ENCODE measurements at regions not wholly inside any gene's neighbourhood (a gene's known extent, or its start where the extent isn't known, plus 50 kb on each side); places are given as distances from the start of the nearest gene placed in this dataset.
"Not testable (repeated sequence)": the region's sequence is repeated elsewhere in the genome, so short reads cannot be mapped to it uniquely, and the experiment has no call there.

DNA sequence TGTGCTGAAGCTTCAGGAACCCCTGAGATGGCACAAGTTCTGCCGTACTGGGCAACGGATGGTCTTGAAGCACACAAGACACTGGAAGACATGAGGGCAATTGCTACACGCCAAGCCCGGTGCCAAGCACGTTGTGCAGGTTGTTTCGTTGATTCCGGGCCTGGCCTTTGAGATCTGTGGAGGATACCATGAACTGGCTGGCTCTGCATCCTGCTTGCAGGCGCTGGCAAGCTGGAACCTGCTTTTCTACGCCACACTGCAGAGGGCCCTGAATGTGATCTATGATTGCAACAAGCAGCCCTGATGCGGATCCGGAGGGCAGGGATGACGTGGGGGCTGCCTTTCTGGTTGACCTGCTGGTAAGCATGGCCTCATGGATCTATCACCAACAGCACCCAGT, 262.5 kb upstream of the ATP10A start:
- no peak for DNase-seq (ENCODE audit: low read depth in 2 of 2)

DNA sequence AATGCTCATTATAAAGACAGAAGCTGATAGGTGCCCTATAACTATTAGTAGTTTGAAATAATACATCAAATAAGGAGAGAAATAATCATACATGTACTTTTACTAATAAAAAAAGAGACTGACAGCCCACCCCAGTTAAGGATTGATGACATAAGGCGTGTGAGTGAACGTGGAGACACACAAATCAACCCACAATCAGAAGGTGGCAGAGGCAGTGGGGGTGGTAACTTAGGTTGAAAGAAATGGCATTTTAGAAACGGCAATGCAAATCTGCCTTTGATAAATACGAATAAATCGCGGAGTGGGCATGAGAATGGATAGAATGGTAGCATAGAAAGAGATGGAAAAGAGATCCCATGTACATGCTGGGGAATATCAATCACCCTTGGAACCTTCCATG, 256.2 kb upstream of the ATP10A start:
- DNase-seq (ENCODE audit: low read depth in 2 of 2): no peak

GRCh38 chr15:26115229-26115943, 252.3 kb upstream of the ATP10A start:
- DNase-seq (ENCODE audit: low read depth in 2 of 2): no peak

DNA sequence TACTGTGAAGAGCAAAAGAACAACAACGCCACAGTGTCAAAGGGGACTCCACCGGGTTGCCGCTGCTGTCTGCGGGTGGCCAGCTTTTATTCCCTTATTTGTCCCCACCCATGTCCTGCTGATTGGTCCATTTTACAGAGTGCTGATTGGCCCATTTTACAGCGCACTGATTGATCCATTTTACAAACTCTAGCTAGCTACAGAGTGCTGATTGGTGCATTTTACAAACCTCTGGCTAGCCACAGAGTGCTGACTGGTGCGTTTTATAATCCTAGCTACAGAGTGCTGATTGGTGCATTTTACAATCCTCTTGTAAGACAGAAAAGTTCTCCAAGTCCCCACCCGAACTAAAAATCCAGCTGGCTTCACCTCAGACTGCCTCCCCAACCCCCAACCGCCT, 251.0 kb upstream of the ATP10A start:
- DNase-seq (ENCODE audit: low read depth in 2 of 2): not testable (repeated sequence)

- DNase-seq (ENCODE audit: low read depth in 2 of 2): no peak
Observed at GRCh38 chr15:26113296-26113695, 250.2 kb upstream of the ATP10A start.

DNA sequence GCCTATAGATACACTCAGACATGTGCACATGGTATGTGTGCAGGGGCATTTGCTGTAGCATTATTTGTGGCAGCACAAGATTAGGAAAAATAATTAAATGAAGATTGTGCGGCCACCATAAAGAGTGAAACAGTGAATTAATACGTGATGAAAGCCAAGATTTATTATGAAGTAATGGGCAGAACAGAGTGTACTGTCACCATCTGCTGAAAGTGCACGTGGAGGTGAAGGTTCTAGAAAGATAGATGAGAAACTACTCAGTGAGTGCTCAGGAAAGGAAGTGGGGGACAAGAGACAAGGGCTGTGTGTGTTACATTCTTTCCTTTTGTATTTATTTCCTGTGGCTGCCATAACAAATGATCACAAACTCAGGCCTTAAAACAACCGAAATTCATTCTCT, 246.1 kb upstream of the ATP10A start:
- DNase-seq (ENCODE audit: low read depth in 2 of 2): no peak

- no peak for DNase-seq (ENCODE audit: low read depth in 2 of 2)
Observed at GRCh38 chr15:26106556-26106955, 243.4 kb upstream of the ATP10A start.

DNA sequence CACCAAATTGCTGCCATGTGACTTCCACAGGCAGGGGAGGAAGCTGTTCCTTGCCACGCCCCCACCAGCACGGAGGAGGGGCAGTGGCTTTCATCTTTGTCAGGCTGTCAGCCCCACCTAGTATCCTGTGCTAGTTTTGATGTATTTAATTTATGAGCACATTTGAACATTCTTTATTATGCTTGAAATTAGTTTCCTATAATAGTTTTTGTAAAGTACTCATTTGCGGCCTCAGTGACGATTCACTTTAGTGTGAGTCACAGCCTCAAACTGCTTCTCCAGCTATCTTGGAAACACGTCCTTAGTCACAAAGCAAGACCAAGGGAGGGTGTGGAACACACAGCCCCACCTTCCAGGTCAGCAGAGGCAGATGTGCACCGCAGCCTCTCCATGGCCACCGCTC, 239.9 kb upstream of the ATP10A start:
- no peak for DNase-seq (ENCODE audit: low read depth in 2 of 2)

GRCh38 chr15:26102365-26102764, 239.2 kb upstream of the ATP10A start:
- DNase-seq (ENCODE audit: low read depth in 2 of 2): no peak

GRCh38 chr15:26101443-26101842, 238.3 kb upstream of the ATP10A start:
- no peak for DNase-seq (ENCODE audit: low read depth in 2 of 2)

DNA sequence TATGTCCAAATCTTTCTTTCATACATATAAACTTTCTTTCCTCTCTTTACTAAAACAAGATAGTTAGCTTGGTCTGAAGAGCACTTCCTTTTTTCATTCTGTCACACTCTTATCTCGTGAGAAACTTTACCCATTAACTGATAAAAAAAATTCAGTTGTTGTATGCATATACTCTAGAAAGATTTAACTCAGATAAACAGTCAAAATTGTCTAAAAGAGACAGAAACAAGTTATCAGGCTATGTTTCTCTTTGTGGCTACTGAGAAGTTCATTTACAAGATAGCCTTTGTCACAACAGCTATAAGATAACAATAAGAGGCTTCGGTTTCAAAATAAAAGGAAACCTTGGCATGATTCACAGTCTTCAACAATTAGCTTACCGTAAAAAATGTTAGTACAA, 235.7 kb upstream of the ATP10A start:
- no peak for DNase-seq (ENCODE audit: low read depth in 2 of 2)

- no peak for DNase-seq (ENCODE audit: low read depth in 2 of 2)
Observed at GRCh38 chr15:26097216-26097615, 234.1 kb upstream of the ATP10A start.

DNA sequence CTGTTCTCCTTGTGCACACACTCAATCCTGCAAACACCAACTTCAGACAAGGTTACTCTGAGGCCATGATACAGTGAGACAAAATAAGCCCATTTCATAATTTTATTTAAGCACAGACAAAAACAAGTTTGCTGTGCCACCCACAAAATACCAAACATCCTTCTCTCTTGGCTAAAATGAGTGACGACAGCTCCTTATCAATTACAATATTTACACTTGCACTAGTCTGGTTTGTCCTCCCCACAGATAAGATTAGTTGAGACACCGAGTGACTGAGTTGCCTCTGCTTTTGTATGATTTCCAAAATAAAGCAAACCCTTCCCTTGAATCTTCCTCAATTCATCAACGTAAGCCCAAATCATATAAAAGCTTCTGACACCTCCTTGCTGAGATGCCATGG, 233.5 kb upstream of the ATP10A start:
- no peak for DNase-seq (ENCODE audit: low read depth in 2 of 2)

DNA sequence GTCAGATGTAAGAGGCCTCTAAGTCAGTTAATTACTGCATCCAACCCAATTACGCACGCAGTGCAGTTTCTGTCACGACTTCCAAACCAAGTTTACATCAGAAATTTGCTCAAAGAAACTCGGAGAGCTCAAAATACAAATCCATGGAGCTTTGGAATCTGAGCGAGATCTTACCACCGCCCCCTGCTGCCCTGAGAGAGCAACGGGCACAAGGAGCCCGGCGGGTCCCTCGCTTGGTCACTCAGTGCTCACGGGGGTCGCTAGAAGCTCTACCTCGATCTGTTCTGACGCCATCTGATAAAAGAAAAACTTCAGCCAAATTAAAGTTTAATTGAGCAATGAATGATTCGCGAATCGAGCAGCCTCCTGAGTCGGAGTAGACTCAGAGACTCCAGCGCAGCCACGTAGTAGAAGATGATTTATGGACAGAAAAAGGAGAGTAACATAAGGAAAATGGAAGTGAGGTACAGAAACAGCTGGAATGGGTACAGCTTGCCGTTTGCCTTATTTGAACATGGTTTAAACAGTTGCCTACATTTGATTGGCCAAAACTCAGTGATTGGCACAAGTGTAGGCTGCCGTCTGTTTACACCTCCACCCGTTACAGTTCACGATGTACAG, 232.7 kb upstream of the ATP10A start:
- no peak for DNase-seq (ENCODE audit: low read depth in 2 of 2)

- no peak for DNase-seq (ENCODE audit: low read depth in 2 of 2)
Observed at GRCh38 chr15:26091184-26091583, 228.1 kb upstream of the ATP10A start.

GRCh38 chr15:26087881-26088280, 224.8 kb upstream of the ATP10A start:
- no peak for DNase-seq (ENCODE audit: low read depth in 2 of 2)

GRCh38 chr15:26087395-26087794, 224.3 kb upstream of the ATP10A start:
- DNase-seq (ENCODE audit: low read depth in 2 of 2): no peak

DNA sequence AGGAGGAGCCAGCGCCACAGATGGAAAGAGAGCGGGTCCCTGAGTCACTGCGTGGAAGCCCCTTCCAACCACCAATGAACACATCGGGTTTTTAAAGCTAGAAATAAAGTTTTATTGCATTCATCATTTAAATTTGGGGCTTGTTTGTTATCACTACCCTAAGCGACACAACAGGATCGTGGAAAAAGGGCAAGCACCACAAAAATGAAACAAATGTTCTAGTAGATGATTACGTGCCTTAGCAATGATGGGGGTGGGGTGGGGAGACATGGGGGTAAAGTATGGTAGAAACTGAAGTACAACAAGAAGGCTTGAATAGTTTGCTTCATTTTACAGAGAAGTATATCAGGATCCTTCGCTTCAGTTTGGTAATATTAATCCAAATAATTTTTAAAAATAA, 221.6 kb upstream of the ATP10A start:
- DNase-seq (ENCODE audit: low read depth in 2 of 2): no peak

GRCh38 chr15:26083896-26084295, 220.8 kb upstream of the ATP10A start:
- no peak for DNase-seq (ENCODE audit: low read depth in 2 of 2)

DNA sequence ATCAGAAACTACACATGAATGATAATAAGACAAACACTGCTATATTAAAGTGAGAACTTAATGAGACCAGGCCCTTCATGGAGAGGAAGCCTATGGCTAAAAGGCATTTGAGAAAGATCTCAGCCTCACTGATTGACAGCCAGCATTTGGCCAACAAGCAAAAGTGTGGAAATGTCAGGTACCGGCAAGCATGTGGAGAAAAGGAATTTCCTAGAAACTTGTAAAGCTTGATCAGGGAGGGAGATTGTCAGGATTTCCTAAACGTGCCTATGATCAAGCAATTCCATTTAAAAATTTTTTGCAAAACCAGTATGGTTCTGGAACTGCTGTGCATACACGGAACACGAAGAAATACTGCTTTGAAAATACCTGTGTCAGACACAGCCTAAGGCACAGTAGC, 220.3 kb upstream of the ATP10A start:
- no peak for DNase-seq (ENCODE audit: low read depth in 2 of 2)

GRCh38 chr15:26082221-26083109, 219.3 kb upstream of the ATP10A start:
- DNase-seq (ENCODE audit: low read depth in 2 of 2): peak; percentile 88 to 89

- DNase-seq (ENCODE audit: low read depth in 2 of 2): no peak
Observed at GRCh38 chr15:26081758-26082220, 218.7 kb upstream of the ATP10A start.

GRCh38 chr15:26075770-26076169, 212.6 kb upstream of the ATP10A start:
- no peak for DNase-seq (ENCODE audit: low read depth in 2 of 2)

All from stimulated activated CD8-positive, alpha-beta memory T cell treated with anti-CD3 and anti-CD28 coated beads, Interleukin-2, amount 100 ng/mL, for 48 hours (primary cell).